GM18868 (cell line): ENCODE measurements at regions not wholly inside any gene's neighbourhood (a gene's known extent, or its start where the extent isn't known, plus 50 kb on each side); places are given as distances from the start of the nearest gene placed in this dataset.

ENCODE experiments used
- ATAC-seq: cut with Tn5 transposase; IDR thresholded peaks from one replicate; pipeline ENCODE4 v1.9.1; 2021; ENCODE audit warnings: mild to moderate bottlenecking, moderate library complexity; ENCODE audit not compliant: unreplicated experiment

DNA sequence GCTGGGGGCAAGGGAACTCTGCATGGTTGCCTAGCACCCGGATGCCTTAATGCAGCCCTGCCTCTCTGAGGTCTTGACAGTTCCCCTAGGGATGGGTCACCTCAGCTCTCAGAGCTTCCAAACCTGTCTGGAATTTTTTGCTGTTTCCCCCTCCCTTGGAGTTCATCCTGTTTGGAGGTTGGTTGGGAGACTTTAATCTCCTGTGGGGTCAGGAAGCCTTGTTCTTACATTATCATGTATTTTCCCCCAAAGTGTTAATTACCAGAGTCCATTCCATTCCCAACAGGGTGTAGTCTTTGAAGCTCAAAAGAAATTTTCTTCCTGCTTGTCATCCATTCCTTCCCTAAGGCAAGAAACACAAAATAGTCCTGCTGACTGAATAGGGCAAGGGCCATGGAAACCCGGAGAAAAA lies 150.3 kb upstream of the SPRY4 start:
- no peak for ATAC-seq

DNA sequence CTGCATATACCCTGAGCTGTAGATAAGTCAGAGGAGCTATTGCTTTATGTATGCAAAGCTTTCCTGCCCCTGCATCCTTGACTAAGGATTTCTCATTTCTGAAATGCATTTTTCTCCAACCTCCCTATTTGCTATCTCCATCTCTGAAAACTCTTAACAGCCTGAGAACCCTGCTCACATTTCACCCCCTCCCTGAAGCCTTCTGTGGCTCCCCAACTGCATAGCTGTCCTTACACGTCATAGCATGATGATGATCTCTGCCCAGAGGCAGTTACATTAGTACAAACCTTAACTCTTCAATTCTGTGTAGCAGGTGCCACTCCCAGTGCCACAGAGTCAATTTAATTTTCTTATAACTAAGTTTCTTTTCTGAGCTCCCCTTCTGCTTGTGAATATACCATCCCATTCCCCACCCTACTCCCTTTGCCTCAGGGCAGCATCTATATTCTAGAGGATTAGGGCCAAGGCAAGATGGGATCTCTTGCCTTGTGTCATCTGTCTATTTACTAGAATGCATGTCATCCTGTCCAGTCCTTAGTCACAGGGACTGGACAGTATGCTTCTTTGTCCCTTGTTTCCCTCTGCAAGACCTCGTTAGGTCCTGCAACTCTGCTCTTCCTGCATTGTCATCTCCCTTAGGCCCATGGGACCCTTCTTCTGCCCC lies 149.7 kb upstream of the SPRY4 start:
- ATAC-seq = no peak

DNA sequence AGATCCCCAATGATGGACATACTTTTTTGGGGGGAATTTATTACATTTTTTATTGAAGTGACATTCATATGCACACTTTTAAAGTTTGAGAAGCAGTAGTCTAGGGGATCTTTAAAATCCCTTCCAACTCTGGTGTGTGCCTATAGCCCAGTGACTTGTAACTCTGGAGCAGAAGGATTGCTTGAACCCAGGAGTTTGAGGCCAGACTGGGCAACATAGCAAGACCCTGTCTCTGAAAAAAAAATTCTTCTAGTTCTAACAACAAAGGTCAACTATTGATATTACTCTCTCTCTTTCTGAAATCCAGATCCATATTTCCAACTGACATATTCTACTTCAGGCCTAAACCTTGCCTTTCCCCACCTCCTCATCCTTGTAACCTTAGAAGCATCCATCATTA lies 148.2 kb upstream of the SPRY4 start:
- no peak for ATAC-seq

DNA sequence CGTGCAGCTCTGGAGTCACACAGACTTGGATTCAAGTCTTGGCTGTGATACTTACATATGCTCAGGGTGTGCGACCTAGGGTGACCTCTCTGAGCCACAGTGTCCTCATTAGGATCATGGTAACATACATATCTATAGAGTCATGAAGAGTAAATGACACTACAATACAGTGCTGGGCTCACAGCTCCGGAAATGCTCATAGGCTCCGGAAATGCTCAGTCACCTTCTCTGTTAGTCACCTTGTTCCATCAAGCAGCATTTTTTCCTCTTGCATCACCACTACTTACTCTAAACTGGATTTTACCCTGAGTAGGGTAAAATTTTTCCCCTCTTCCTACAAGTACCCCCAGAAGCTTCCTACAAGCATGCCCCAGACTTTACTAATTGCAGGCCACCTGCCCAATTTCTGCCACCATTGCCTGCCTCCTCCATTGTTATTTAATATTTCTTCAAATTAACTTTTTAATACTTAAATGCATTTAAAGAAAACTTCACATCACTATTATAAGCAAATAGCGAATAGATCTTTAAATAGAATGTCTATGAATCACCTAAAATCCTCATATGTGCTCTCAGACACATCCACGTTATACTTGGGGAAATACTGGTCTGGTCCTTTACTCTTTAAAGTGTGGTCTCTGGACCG lies 147.6 kb upstream of the SPRY4 start:
- ATAC-seq = no peak

DNA sequence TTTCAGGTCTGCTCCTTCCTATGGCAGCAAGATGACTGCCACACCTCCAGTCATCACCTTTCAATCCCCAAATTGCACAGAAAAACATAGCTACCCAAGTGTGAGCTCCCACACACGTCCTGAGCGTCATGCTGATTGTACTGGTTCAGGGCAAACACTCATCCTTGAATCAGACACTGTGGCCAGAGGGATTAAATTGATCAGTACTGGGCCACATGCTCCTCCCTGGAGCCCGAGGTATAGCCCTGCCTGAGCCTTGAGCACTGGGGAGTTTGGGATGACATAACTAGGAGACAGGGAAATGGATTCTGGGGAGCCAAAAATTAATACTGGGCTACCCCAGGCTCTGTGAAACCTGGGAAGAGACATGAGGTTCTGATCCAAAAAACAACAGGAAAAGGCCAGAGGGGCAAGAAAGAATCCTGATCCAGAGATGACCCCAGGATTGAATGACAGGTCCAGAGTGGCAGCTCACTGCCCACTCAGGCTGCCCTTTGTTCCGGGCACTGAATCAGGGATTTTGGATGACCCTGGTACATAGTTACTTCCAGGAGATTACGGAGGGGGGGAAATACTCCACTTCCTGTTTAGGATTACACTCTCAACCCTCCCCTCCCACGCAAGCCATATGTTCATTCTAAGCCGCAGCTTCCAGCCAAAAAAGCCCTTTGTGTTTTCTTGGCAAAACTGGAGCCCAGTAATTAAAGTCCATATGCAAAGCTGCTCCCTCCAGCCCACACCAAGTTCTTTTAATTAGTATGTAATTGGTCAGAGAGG lies 141.6 kb upstream of the SPRY4 start:
- no peak for ATAC-seq

DNA sequence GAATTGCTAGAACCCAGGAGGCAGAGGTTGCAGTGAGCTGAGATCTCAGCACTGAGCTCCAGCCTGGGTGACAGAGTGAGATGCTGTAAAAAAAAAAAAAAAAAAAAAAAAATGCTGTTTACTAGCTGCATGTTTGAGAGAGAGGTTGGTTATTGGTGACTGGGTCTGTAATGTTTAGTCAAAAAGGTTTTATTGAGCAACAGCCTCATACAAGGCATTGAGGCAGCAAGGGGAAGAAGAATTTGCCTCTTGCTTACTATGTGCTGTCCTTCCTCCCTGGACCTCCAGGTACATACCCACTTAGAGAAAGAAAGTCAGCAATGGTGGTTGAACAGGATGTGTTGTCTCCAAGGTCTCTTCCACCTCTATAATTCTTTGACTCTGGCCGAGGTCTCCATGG lies 140.7 kb upstream of the SPRY4 start:
- ATAC-seq = no peak

DNA sequence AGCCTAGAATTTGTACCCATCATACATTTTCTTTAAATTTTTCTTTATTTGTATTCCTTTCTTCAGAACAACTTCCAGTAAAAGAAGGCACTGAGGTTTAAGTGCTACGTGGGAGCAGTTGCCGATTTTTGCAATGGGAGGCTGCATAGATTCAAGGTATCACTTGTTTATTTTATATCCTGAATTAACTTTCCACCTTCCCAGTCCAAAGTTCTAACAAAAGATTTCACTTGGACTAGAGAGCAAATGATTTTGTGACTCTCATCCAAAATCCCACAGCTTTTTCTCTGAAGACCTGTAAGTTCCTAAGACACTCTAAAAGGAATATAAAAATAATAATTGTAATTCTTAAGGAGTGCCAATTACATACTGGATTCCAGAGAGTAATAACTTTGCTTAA lies 139.1 kb upstream of the SPRY4 start:
- ATAC-seq = no peak

DNA sequence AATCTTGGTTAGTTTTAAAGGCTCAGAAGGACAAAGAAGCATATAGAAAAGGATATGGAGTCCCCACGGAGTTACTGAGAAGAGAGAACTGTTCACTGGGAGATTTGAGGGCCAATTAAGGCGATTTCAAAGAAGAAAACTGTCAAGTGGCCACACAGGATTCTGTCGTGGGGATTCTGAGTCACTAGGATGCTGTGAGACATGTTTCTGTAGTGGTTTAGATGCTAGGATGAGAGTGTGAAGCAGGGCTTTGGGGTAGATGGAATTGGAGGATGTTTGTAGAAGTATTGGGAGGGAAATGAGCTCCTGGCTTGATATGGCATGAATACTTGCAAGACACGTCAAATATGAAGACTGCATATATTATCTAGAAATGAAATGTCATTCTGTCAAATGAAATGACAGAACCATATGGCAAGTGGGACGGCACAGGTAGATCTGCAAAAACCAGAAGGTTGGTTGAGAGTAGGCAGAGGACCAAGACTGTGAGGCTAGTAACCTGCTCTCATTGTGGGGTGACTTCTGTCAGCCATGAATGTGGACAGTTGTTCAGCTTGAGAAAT lies 136.3 kb upstream of the SPRY4 start:
- no peak for ATAC-seq

DNA sequence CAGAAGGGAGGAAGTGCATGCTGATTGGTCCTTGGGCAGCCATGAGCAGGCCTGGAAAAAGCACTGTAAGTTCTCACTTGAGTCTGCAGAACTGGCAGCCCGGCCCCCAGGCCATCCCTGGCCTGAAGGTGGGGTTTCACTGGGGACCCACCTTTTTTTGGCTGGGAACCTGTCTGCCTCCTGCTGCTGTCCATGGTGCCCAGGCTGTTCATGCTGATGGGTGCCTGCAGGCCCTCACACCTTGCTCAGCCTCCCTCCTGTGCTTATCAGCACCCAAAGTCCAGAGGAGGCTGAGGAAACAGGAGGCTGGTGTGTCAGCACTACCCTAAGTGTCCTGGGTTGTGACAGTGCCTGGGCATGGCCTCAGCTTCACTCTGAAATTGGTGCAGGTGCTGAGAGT lies 134.4 kb upstream of the SPRY4 start:
- ATAC-seq = no peak

DNA sequence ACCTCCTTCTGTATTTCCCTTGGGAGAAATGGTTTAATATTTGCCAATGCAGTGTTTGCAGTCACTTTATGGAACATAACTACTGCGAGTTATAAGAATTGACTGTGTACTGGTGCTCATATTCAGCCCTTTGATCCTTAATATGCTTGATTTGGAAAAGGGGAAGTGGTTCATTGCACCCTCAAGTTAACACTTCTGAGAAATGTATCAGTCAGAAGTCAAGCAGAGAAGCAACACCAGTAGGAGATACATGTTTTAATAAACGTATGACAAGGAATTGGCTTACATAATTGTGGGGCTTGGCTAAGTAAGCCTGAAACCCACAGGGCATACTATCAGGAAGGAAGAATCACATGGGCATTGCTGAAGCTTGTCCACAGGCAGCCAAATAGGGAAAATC lies 131.0 kb upstream of the SPRY4 start:
- ATAC-seq = no peak

DNA sequence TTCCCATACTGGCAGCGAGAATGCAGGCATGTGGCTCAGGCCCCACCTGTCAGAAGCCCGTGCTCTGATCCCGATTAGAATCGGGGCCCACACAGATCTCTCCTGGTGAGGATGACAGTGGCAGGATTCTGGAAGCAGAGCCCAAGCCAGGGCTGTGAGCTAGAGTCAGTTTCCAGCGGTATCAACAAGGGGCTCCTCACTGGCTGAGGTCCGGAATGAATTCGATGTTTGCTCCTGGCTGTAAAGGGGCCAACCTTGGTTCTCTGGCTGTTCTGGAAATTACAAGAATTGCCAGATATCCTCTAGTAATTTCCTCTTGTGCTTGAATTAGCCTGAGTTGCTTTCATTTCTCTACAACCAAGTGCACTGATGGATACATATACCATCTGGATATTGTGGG lies 129.1 kb upstream of the SPRY4 start:
- ATAC-seq = no peak

DNA sequence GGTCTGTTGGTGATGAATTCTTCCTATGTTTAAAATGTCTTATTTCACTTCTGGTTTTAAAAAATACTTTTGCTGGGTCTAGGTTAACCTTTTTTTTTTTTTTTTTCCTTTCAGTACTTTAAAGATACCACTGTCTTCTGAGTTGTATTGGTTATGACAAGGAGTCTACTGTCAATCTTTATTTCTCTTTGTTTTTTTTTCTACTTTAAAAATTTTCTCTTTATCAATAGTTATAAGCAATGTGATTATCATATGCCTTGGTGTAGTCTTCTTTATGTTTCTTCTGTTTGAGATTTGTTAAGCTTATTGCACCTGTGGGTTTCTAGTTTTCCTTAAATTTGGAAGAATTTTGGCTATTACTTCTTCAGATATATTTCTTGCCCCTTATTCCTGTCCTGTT lies 125.6 kb upstream of the SPRY4 start:
- ATAC-seq = no peak

DNA sequence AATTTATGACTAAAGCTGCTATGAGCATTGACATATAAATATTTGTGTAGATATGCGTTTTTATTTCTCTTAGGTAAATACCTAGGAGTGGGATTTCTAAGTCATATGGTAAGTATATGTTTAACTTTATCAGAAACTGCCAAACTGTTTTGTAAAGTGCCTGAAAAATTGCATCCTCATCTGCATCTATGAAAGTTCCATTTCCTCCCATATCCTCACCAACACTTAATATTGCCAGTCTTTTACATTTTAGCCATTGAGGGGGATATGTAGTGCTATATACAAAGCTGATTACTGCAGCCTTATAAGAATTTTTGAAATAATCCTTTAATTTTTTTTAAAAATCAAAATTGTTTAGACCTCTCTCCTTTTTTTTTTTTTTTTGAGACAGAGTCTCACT lies 123.1 kb upstream of the SPRY4 start:
- no peak for ATAC-seq

DNA sequence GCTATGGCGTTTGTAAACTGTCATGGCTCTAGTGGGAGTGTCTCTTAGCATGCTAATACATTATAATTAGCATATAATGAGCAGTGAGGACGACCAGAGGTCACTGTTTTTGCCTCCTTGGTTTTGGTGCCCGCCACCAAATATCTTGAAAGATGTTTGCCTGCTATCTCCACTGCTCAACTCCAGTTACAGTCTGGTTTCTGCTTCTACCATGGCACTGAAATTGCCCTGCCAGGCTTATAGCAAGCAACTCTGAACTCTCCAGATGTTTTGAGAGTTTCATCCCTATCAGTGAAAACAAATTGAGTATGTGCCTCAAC lies 122.1 kb upstream of the SPRY4 start:
- no peak for ATAC-seq

DNA sequence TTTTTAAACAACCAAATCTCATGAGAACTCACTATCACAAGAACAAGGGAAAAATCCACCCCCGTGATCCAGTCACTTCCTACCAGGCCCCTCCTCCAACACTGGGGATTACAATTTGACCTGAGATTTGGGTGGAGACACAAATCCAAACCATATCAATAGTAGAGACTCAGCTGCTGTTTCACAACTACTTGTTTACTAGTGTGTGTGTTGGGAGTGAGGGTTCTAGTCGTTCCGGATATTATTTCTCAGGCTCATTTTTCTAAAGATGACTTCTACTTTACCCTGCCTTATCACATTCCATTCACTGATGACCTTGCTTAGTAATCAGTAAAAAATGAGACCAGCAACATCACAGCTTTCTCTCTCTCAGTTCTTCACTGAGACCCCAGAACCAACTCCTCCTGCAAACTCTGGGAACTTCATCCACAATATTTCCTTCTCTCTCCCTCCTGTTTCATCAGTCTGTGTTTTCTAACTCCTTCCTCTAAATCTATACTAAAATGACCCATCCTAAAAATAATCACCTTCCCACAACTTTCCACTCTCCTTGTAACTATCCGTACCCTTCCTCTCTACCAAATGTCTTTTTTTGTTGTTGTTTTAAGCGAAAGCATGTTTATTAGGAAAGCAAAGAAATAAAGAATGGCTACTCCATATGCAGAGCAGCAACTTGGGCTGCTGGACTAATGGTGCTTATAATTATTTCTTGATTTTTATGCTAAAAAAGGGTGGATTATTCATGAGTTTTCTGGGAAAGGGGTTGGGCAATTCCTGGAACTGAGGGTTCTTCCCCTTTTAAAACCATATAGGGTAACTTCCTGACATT lies 121.5 kb upstream of the SPRY4 start:
- no peak for ATAC-seq

DNA sequence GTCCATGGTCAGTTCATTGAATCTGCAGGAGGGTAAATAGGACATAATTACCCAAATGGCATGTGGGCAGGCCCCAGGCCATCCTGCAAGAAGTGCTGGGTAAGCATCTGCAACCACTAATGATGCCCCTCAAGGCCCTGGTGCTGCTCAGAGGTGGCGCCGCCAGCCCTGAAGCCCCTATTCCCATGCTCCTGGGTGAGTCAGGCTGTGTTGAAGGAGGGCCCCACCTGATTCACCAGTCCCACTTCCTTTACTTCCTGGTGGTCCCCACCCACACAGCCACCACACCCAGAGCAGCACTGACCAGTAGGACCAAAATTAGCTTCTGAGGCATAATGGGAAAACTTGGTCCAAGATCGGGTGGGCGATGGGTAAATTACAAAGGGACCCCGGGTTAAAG lies 120.4 kb upstream of the SPRY4 start:
- no peak for ATAC-seq

DNA sequence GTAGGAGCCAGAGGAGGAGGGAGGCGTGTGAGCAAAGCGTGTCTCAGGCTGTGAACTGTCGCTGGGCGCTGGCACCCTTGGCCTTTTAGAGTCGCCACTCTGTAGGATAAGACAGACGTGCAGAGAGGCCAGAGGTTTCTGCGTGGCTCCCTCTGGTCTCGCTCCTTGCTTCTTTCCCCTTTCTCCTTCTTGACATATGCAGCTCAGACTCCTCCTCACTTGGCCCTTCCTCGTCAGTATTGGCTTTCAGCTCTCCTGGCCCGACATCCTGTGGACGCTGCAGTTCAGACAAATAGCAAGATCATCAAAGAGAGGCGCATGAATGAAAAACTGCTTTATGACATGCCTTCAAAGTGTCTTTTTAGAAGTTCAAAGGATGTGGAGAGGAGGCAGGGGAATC lies 116.8 kb upstream of the SPRY4 start:
- no peak for ATAC-seq

DNA sequence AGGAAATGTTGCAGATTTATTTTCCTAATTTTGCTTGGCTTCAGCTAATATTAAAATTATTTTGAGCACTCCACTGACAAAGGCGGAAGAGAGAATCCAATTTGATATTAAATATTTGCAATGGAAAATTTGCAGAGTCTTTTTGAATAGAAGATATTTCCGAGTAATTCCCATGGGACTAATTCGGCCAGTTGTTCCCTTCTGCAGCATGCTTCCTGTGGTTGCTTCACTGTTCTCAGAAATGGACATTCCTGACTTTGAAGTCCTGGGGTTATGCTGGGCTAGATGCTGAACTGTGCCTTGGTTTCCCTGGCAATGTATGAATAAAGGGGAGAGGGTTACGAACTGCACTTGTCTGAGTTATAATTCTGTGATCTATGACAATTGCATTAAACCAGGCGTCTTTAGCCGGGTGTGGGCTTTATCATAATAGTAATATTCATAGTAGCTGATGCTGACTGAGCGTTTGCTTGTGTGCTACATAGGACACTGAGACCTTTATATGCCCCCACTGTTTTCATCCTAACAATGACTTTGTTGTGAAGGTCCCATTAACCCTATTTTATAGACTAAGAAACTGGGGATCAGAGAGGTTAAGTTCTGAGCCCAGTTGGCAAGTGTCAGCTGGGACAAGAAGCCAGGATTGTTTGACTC lies 114.5 kb upstream of the SPRY4 start:
- no peak for ATAC-seq

DNA sequence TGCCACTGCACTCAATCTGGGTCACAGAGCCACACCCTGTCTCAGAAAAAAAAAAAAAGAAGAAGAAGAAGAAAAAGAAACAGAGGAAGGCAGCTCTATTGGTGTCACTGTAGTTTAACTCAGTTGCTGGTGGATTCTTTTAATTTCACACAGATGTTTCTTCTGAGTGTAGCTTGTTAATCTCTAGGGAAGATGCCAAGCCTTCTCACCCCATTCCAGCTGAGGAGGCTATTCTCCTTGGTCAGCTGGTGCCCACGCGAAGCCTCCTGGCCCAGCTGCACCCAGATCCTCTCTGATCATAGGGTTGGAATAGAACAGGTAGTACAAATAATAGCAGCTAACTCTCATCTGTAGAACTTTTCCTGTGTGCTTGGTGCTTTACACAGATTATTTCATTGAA lies 113.8 kb upstream of the SPRY4 start:
- no peak for ATAC-seq

DNA sequence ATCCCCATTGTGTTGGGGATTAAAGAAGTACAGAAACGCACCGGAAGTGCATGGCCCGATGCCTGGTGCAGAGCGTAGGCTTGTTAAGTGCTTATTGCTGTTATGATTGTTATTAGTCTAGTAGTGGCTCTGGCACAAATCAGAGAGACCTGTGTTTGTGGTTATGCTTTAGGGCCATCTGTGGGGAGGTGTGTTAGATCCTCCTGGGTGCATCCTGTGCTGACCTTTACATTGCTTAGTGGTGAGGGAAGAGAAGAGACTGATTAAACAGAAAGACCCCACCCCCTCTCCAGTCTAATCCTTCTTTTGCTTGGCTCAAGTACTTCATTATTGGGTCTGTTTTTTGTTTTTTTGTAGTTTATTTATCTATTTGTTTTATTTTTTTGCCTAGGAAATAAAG lies 112.7 kb upstream of the SPRY4 start:
- no peak for ATAC-seq
